Uterus (tissue), 2 donors: ENCODE measurements at regions not wholly inside any gene's neighbourhood (a gene's known extent, or its start where the extent isn't known, plus 50 kb on each side); places are given as distances from the start of the nearest gene placed in this dataset.

ENCODE experiments used
- CTCF ChIP-seq, 4 experiments: fragments of 200-600 bp in 2 of 4; fragments of 450-650 bp in 2 of 4; sonication (generic) in 2 of 4; IDR thresholded peaks; one replicate each; pipeline ENCODE4 v1.5.1; 2016 to 2019; ENCODE audit warnings: antibody characterized with exemption in 4 of 4, mild to moderate bottlenecking in 2 of 4, moderate library complexity in 1 of 4
- POLR2A ChIP-seq, 2 donors: fragments of 450-650 bp; IDR thresholded peaks; one replicate each; pipeline ENCODE4 v1.6.1; 2016; ENCODE audit warnings: antibody characterized with exemption in 2 of 2, mild to moderate bottlenecking in 1 of 2, moderate library complexity in 1 of 2

GRCh38 chr12:54708826-54709225 lies 60.7 kb upstream of the DCD start:
- TF ChIP-seq POLR2A (IDR thresholded peaks at IDR 0.05) (no peak), CTCF (IDR thresholded peaks at IDR 0.05) (no peak)
